Putamen (tissue), 1 donor: ENCODE measurements at regions not wholly inside any gene's neighbourhood (a gene's known extent, or its start where the extent isn't known, plus 50 kb on each side); places are given as distances from the start of the nearest gene placed in this dataset.
"Not testable (repeated sequence)": the region's sequence is repeated elsewhere in the genome, so short reads cannot be mapped to it uniquely, and the experiment has no call there.

Source experiments
- DNase-seq: peaks from one replicate; pipeline ENCODE4 v3.0.0-alpha.2; 2016; ENCODE audit warnings: low spot score

- no peak for DNase-seq
Observed at GRCh38 chrX:25640276-25640675, 497.9 kb upstream of the MAGEB18 start.

- no peak for DNase-seq
Observed at GRCh38 chrX:25646156-25646555, 492.0 kb upstream of the MAGEB18 start.

DNA sequence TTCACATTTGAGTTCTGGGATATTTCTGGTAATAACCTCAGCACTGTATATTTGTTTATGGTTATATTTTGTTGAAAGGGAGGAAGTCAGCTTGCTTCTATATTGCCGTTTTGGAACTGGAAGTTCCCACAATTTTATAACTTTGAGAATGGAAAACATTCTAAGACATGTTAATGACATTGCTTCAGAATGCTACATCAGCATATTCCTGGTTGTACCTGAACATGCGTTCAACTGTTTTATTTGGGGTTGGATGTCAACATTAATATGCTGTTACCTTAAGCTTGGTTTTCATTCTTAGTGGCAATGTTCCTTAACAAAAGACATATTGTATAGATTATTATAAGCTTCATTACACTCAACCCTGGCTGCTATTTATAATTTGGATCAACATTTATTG lies 489.4 kb upstream of the MAGEB18 start:
- no peak for DNase-seq

- peak; percentile 18 for DNase-seq
Observed at GRCh38 chrX:25650216-25650820, 487.8 kb upstream of the MAGEB18 start.

- no peak for DNase-seq
Observed at GRCh38 chrX:25659317-25659716, 478.8 kb upstream of the MAGEB18 start.

- peak; percentile 22 for DNase-seq
Observed at GRCh38 chrX:25663701-25664100, 474.4 kb upstream of the MAGEB18 start.

GRCh38 chrX:25665431-25665830 lies 472.7 kb upstream of the MAGEB18 start:
- no peak for DNase-seq

DNA sequence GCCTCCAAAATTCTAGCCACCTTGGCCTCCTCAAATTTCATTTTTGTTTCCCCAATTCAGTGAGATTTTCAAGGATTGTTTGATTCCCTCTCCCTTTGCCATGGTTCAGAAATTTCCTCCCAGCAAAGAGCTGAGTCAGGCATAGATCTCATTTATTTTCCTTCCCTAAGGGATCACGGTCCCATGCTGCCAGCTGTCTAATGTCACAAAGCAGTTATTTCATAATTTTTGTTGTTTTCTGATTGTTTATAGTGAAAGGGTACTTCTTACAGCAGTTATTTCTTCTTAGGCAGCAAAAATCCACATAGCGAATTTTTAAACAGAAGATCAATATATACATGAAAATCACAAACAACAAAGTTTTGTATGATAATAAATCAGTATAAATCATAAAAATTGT lies 470.5 kb upstream of the MAGEB18 start:
- DNase-seq, result no peak

GRCh38 chrX:25674776-25675175 lies 463.4 kb upstream of the MAGEB18 start:
- DNase-seq, result no peak

DNA sequence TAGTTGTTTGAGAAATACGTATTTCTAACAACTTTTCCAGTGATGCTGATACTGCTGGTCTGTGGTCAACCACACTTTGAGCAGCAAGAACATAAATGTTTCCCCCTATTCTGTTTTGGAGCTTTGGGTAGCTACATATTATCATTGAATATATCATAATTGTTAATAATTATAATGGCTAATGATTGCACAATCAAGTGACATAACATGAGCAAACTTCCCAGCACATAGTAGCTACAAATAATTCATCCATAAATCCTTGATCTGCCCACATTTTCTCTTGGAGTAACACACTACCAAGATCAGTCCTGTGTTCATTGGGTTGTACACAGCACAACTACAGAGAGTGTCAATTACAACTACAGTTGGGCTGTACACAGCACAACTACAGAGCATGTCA lies 436.3 kb upstream of the MAGEB18 start:
- DNase-seq, result no peak

GRCh38 chrX:25717122-25717521 lies 421.0 kb upstream of the MAGEB18 start:
- no peak for DNase-seq

DNA sequence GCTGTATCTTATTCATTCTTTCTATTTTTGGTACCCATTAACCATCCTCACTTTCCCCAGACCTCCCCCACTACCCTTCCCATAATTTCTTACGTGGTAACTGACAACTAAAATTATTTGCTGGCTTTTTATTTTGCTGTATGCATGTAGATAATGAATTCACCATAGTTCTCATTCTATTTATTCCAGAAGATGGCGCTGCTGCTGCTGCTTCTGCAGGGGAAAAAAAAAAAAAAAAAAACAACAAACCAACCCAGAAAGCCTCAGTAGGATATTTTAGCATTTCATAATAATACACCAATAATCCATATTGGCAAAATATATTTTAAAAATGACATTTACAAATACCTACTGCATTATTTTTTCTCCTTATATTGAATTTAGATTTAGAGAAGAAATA lies 416.6 kb upstream of the MAGEB18 start:
- DNase-seq, result no peak

- no peak for DNase-seq
Observed at GRCh38 chrX:25726539-25726938, 411.6 kb upstream of the MAGEB18 start.

- no peak for DNase-seq
Observed at GRCh38 chrX:25733148-25733547, 405.0 kb upstream of the MAGEB18 start.

GRCh38 chrX:25737540-25737939 lies 400.6 kb upstream of the MAGEB18 start:
- no peak for DNase-seq

DNA sequence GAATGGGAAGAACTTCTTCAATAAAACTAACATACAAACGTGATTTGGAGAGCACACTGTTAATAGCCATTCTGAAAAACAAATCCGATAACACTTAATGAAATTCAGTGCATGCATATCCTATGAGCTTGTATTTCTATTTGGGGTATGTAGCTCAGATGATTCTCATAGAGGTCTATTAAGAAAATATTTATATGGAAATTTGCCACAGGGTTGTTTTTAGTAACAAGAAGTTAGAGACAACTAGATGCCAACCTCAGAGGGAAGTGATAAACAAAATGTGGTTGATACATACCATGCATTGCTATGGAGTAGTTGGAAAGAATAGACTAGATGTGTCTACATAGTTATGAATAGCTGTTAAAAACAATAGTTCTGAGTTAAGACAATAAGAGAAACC lies 395.8 kb upstream of the MAGEB18 start:
- DNase-seq, result no peak

- DNase-seq, result no peak
Observed at GRCh38 chrX:25754399-25754798, 383.7 kb upstream of the MAGEB18 start.

- DNase-seq, result no peak
Observed at GRCh38 chrX:25755194-25755593, 382.9 kb upstream of the MAGEB18 start.

DNA sequence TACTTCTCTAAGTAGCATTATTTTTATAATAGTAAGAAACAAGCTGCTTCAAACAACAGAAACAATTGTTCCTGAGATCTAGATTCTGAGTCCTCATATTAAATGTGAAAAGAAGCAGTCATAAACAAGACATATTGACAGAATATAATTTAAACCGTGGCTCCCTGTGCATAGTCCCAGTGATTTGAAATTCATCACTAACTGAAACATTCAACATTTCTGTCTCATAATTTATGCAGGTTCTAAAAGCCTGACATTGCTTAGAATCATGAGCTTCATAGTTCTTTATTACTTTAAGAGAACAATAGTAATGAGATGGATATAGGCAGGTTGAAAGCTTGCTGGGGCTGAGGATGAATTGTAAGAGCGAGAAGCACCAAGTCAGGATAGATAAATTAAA lies 375.5 kb upstream of the MAGEB18 start:
- DNase-seq, result no peak

DNA sequence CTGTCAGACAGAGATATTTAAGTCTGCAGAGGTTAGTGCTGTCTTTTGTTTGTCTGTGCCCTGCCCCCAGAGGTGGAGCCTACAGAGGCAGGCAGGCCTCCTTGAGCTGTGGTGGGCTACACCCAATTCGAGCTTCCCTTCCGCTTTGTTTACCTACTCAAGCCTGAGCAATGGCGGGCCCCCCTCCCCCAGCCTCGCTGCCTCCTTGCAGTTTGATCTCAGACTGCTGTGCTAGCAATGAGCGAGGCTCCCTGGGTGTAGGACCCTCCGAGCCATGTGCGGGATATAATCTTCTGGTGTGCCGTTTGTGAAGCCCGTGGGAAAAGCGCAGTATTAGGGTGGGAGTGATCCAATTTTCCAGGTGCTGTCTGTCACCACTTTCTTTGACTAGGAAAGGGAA lies 366.3 kb upstream of the MAGEB18 start:
- DNase-seq, result not testable (repeated sequence)

GRCh38 chrX:25797796-25798195 lies 340.3 kb upstream of the MAGEB18 start:
- not testable (repeated sequence) for DNase-seq

DNA sequence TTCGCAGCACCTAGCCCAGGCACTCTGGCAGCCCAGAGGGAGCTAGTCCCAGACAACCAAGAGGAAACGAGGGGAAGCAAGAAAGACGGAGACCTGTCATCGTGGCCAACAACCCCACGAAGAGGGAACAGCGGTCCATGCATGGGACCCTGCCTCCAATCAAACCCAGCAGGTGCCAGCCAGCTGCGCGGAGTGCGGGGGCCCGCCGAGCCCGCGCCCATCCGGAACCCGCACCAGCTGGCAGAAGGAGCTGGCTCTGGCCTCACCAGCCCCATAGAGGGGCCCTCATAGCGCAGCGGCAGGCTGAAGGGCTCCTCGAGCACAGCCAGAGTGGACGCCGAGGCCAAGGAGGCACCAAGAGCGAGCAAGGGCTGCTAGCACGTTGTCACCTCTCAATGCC lies 332.4 kb upstream of the MAGEB18 start:
- no peak for DNase-seq

DNA sequence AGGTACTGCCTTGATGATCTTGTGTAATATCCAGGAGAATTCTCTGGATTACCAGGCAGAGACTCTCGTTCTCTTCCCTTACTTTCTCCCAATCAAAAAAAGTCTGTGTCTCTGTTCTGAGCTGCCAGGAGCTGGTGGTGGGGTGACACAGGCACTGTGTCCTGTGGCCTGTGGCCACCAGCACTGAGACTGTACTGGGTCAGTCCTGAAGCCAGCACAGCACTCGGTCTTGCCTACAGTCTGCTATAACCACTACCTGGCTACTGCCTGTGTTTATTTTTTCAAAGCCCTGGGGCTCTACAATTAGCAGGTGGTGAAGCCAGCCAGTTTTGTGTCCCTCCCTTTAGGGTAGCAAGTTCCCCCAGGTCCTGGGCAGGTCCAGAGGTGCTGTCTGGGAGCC lies 331.1 kb upstream of the MAGEB18 start:
- DNase-seq, result no peak

DNA sequence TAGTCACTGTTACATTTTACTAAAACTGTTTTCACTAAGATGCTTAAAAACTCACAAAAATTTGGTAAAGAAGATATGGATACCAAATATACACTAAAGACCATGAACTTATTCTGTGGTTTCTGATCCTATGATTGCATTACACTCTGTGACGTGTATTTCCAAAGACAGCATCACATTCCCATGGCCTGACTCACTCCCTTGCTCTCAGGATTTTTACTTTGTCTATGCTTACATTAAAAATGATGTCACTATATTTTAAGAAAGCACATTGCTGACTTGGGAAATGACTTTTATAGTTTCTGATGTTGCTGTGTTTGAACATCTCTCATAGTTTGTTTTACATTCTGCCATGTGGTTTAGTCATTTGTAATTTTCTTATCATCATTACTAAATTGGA lies 327.9 kb upstream of the MAGEB18 start:
- DNase-seq, result no peak

DNA sequence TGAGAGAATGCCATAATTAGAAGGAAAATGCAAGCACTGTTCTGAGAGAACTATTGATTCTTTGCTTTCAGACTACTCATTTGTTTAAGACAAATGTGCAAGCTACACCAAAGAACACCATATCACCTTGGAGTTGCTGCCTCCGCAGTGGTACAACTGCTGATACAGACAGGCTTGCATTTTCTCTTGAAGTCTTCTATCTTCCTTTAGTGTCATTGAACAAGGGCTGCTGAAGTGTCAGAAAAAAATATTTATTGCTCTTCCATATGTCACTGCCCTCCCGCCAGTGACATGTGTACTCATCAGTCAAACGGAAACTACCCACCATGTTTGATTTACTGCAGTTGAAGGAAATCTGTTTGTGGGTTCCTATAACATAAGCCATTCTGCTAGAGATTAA lies 318.3 kb upstream of the MAGEB18 start:
- DNase-seq, result no peak
